Fibroblast of upper back skin (primary cell): ENCODE measurements at regions not wholly inside any gene's neighbourhood (a gene's known extent, or its start where the extent isn't known, plus 50 kb on each side); places are given as distances from the start of the nearest gene placed in this dataset.
"Not testable (repeated sequence)": the region's sequence is repeated elsewhere in the genome, so short reads cannot be mapped to it uniquely, and the experiment has no call there.

Experiments
- DNase-seq: peaks from one replicate; pipeline ENCODE4 v3.0.0-alpha.2; 2013

DNA sequence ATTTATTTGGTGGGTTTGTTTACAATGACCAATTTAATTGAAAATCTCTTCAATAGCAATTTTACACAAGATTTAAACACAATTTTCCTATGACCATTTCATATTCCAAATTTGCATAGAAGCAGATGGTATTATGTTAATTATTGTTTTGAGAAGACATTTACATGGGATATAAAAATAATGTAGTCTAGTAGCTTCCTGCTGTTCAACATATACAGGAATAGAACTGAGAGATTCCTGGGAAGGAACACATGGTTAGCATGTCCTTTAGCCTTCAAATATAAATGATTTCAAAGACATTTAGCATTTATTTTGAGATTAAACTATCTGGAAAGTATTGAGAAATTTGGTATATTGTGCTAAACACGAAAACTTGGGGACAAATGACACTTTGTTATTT is 129.6 kb downstream of the KCNE4 start:
- no peak for DNase-seq

DNA sequence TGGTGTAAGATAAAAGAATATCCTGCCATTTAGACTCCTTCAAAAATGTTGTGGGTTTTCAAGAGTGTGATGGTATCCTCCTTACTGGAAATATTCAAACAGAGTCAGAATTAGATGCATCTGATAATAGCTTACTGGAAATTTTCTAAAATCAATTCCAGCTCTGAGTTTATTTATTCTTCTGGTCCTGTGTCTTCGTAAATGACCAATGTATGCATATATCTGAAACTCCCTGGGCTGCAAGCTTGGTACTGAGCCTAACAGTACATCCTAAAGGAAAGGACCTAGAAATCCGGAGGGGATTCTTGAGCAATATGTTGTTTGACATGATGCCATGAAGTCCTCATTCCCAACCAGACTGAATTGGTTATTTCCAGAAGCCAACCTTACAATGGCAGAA is 130.4 kb downstream of the KCNE4 start:
- no peak for DNase-seq

DNA sequence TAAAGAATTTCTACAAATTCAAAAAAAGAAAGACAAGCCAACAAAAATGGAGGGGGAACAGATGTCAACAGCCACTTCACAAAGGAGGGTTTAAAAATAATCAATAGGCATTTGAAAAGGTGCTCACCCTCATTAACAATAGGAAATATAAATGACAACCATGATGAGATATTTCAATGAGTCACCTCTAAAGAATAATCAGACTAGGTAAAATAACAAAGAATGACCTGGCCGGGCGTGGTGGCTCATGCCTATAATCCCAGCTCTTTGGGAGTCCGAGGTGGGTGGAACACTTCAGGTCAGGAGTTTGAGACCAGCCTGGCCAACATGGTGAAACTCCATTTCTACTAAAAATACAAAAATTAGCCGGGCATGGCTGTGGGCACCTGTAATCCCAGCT is 133.6 kb downstream of the KCNE4 start:
- no peak for DNase-seq

DNA sequence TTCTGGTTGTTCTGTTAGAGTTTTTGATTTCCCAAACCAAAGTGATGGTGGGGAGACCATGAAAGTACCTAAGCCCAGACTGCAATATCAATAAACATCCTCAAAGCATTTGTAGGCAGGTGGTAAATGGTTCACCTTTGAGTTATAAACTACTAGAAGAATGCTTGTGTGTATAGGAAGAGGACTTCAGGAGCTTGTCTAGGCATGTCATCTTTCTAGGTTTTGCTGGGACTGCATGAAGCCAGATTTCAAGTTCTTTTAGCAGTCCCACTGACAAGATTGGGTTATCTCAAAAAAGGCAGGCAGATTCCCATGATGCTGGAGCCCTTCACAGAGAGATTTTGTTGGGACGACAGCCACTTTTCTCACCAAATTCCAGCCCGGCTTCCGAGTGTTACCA is 135.3 kb downstream of the KCNE4 start:
- no peak for DNase-seq

DNA sequence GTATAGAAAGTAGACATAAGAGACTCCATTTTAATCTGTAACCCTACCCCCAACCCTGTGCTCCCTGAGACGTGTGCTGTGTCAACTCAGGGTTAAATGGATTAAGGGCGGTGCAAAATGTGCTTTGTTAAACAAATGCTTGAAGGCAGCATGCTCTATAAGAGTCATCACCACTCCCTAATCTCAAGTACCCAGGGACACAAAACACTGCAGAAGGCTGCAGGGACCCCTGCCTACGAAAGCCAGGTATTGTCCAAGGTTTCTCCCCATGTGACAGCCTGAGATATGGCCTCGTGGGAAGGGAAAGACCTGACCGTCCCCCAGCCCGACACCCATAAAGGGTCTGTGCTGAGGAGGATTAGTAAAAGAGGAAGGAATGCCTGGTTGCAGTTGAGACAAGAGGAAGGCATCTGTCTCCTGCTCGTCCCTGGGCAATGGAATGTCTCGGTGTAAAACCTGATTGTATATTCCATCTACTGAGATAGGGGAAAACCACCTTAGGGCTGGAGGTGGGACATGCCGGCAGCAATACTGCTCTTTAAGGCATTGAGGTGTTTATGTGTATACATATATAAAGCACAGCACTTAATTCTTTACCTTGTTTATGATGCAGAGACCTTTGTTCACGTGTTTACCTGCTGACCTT is 138.7 kb downstream of the KCNE4 start:
- DNase-seq, result not testable (repeated sequence)

DNA sequence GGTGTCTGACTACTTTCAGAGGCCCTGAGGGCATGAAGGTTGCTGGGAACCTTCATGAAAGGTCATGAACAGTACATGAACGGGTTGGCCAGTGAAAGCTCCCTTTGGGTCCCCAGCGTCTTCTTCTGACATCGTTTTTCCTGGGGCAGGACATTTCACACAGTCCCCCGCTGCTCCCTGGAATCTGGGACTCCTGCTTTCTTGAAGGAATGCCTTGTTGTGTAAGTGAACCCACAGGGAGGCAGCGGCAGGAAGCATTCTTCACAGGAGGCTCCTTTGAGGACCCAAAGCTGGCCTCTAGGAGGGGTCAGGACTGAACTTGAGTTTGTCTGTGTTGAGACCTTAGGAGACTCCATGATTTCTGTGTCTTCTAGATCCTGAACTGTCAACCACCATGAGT is 144.3 kb downstream of the KCNE4 start:
- DNase-seq, result no peak

DNA sequence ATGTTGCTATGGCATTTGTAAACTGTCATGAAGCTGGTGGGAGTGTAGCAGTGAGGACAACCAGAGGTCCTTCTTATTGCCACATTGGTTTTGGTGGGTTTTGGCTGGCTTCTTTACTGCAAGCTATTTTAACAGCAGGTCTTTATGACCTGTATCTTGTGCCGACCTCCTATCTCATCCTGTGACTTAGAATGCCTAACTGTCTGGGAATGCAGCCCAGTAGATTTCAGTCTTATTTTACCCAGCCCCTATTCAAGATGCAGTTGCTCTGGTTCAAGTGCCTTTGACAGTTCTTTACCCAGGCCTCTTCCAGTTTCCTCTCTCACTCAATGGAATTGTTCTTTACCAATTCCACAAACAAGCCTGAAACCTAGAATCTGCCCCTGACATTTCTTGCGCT is 145.1 kb downstream of the KCNE4 start:
- peak; percentile 39 for DNase-seq

DNA sequence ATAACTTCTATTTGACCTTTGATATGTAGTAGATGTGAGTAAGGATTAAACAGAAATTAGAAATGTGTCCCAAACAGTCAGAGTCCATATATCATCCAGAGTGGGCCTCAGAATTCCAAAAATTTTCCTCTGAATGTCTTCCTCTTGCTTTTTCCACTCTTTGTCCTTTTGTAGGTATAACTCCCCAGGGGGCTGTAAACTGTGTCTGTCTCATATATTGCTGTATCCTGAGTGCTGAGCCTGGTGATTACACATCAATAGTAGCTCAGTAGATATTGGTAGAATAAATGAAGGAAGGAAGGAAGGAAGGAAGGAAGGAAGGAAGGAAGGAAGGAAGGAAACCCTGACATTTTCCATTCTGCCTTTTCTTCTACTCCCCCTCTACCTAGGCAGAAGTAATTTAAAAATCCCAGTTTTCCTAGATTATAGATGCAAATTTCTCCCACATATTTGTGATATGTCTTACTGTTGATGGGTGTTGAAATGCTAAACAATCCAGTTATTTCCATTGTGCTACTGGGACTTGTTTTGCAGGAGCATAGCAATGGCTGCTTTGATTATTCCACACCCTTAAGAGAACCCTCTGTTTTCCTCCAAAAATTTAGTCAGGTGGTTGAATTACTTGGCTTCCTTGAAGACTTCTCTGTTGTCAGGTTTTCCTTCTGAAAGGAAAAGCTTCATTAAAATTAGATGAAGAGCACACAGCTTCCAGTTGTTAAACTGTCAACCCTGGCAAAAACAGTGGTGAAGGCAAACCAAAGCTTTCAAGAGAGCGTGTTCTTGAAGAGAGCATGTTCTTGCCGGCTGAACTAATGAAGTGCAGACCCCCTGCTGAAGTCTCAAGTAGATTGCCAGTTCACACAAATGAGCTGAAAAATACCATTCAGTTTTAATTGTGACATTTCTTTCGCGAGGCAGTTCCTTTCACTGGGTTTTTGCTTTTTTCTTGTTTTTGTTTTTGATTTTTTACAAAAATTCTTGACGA is 147.8 kb downstream of the KCNE4 start:
- DNase-seq, result no peak

DNA sequence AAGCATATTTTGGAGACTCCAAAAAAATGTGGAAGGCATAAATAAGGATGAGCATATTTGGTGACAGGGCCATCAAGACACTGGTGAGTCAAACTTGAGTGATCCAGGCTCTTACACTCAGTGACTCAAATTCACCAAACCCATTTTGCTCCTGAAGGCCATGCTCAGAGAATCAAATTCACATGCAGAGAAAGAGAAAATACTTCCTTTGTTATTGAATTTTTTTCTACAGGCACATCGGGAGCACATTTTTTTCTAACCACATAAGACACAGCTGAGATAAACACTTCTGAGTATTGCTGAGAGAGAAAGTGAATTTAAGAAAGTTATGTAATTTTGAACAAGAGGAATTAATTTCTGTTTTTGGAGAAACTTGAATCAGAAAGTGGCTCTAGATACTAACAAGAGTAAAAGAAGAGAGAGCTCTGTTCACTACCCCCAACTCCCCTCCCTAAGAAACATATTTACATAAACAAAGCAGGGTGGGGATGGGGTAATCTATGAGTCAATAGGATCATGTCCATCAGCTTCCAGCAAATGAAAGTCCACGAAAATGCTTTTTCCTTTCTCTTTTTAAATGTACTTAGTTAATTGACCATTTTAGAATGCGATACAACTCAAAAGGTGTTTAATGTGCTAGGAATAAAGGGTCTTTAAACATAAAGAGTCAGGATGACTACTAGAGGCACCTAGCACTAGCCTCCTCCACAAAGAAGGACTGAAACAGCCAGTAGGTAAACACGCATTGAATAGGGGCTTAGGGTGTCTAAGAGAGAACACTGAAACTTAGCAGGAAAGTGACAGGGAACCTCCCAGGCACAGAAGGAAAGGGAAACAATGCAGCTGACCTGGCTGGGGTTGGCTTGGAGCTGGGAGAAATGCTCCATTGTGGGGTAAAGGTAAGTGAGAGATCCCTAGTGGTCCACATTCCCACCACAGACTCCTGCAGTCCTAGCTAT is 152.3 kb downstream of the KCNE4 start:
- peak; percentile 90 for DNase-seq

DNA sequence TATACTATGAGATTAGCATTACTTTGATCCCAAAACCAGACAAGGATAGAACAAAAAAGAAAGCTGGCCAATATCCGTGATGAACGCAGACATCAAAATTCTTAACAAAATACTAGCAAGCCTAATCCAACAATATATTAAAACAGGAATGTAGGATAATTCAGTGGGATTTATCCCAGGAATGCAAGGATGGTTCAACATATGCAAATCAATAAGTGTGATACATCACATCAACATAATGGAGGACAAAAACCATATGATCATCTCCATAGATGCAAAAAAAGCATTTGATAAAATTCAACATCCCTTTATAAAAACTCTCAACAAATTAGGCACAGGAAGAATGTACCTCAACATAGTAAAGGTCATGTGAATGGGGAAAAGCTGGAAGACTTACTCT is 158.5 kb downstream of the KCNE4 start:
- DNase-seq, result no peak

DNA sequence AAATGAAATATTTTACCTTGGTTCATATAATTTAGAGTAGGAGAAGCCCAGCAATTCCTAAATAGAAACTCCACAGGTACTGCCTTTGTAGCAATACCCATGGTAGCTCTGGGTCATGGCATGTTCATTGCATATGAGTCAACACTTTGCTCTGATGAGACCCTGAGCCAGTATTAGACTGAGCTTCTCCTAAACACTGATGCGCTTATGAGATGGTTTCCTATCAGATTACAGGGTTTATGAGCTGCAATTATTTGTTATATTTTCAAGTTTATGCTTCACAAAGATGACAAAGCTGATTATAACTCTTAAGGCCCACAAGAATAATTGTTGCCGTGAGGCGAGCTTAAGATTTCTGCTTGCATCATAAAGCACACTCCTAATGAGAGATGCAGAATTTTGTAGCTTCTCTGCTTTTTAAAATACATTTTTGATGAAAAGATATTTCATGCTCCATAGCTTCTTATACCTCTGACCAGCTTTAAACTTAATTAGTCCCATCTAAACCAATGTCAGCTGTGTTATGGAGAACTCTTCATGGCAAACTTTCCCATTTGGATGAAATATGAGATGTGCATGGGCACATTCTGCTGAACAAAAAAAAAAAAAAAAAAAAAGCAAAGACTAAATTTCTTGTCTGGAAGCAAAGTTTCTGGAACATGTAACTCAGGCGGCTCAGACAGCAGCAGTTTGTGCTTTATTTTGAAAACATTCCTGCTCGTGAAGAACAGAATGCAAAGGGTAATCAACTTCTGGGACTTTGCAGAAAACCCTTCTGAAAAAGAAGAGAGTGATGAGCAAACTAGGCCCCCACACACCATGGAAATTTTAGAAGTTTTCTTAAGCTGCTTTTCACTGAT is 162.6 kb downstream of the KCNE4 start:
- no peak for DNase-seq

DNA sequence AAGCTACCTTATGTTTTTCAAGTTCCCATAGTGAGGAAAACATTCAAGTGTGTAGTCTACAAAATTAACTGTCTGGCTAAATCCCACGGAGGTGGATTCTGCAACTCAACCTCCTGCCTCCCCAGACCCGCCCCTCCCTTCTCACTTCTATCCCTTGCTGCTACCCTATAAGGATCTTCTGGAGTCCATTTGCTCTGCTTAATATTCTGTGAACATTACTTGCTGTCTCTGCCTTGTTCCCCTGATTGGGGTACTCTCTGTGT is 163.2 kb downstream of the KCNE4 start:
- no peak for DNase-seq

DNA sequence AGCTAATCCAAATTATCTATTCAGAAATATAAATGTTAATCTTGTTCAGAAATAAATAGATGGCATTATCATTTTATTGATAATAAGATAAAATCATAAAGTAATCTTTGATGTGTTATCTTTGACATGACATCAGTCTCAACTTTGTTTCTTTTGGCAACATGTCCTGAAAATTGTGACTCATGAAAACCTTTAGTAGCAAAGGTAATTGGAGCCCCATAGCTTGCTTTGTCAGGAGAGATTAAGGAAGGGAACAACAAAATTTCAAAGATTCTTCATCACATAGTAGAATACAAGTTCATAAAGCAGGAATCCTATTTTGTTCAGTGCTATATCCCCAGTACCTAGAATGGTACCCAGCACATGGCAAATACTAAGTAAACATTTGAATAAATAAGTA is 165.4 kb downstream of the KCNE4 start:
- no peak for DNase-seq

DNA sequence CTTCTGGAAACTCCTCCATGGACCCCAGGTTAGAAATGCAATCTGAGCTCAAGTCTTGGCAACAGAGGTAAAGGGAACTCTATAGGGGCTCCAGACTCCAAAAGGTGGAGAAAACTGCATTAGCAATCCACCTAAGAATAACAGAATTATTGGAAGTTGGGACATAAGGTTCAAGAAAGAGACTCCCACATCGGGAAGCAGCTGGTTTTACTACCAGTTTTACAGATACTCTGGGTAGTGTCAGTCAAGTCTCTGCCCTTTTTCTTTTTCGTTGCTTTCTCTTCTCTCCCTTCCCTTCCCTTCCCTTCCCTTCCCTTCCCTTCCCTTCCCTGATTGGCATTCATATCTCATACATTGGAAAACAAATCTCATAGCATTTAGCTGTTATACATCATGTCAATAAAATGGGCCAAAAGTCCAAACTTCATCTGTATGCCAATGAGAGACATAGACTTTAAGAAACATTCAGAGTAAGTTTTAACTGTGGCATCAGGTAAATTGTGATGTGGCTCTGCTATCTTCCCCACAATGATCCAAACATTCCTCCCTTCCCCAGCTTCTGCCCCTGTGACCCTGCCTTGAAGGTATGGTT is 166.7 kb downstream of the KCNE4 start:
- no peak for DNase-seq

DNA sequence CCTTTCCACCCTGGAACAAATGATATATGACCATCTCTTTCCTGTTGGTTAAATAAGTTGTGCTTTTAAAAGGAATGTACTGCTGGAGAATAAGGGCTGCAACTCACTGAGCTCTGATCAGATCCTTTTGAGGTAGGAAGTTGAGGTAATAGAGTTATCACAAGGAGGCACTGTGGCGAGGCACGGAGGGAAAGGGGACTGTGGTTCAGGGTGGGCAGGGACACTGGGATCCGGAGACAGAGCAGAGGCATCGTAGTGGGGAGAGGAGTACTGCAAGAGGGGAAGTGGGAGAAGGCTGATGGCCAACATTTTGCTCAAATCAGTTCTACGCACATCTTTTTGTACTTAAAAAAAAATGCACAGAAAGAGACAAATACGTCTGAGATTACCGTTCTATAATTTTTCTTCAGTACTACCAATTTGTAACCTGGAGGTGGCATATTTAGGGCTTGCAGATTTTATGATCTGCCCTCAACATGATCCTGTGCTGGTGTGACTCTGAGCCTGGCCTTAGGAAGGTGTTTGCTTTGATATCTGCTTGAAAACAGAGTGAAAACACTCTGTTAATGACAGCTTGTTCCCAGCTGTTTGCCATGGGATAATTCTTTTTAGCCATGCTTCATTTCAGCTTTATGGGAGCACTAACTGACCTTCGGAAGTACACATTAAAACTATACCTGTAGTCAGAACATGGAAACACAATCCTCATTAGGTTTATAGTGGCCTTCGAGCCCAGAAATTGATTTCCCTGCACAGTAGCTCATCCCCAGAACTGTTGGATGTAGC is 168.1 kb downstream of the KCNE4 start:
- no peak for DNase-seq

DNA sequence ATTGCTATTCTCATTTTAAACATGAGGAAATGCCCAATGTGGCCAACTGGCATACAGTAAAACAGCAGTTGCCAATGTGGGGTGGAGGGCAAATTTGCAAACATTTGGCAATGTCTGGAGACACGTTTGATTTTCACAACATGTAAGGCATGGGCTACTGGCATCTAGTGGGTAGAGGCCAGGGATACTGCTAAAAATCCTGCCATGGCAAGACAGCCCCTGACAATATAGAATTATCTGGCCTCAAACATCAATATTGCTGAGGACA is 168.6 kb downstream of the KCNE4 start:
- no peak for DNase-seq

DNA sequence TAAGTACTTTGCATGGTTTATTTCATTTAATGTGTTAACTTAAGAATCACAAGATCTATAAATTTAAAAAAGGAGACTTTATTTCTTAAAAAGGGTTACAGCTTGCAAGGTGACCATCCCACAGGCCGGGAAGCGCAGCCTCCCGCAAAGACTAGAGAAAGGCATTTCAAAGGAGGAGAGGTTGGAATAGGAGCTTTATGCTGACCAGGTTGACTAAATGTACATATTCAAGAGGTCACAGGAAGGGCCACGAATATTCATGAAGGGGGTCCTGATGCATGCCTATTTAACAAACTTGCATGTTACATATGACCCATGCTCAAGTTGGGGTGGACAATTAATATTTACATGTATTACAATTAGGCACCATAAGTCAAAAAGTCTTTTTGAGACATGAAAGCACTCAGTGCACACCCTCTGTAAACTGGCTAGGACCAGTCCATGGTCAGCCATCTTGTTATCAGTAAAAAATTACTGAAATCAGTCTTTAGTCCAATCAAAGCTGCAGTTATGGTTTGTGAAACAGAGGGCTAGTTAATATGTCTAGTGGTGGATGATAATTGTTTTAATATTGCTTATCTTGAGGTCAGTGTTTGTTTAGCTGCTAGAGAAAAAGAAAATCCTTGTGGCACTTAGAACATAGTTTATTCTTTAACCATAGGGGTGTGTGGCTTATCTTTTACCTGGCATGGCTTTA is 169.3 kb downstream of the KCNE4 start:
- no peak for DNase-seq

DNA sequence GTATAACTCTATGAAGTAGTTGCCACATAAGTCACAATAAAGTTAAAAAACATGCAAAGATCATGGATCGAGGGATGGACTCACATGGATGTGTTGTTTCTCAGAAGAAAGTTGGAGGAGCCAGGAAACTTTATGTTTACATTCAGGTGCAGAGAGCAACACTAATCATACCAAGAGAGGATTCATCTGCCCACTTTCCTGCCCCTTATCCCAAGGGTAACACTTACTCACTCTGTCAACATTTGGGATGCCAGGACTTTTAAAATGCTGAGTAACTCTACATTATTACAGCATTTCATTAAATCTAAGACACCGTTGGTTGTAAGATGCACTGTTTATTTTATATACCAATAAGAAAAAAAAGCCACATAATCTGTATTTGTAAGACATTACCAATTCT is 170.4 kb downstream of the KCNE4 start:
- DNase-seq, result no peak

DNA sequence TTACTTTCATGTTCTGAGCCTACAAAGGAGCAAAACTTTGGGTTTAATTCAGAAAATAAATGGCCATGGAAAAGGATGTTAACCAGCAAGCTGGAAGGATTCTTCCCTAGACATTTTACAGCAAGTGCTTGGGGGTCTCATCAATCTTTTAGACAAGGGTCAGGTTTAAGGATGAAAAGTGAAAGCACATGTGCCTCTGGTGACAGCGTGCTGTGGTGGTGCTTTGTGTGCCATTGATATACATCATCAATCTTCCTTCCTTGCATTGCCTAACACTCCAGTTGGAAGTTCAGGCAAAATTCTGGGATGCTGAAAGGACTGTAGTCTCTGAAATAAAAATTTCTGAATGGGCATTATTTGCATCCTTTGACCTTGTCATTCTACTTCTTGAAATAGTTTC is 171.2 kb downstream of the KCNE4 start:
- DNase-seq, result no peak

DNA sequence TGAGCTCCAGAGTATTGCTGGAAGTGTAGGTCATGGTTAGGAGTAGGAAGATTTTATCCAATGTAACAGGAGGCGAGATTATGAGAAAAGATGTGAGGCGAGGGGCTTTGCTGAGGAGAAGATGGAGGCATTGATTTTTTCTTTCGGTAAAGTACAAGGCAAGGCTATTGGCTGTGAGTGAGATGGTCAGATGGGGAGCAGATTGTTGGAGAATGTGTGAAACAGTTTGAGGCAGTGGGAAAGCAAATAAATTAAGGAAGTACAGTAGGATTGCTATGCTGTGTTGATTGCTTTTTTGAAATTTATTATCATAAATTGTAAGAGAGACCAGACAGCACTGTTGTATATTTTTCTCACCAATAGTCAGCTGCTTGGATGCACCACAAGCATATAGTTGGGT is 173.3 kb downstream of the KCNE4 start:
- DNase-seq, result no peak

DNA sequence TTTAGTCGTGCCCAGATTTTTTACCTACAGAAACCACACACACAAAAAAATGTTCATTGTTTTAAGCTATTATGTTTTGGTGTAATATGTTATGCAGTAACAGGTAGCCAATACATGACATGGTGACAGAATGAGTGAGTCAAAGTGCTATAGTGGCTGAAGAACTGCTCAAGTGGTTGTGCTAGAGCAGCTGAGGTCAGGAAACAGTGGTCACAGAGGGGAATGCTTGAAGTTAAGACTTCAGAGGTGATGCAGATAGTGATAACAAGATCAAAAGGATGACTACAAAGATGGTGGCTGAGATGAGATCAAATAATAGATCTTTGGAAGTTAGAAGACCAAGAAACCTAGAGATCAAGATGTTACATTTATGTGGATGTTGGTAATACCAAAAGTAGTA is 174.3 kb downstream of the KCNE4 start:
- no peak for DNase-seq
